ENCODE measurements at regions not wholly inside any gene's neighbourhood (a gene's known extent, or its start where the extent isn't known, plus 50 kb on each side); places are given as distances from the start of the nearest gene placed in this dataset.

- TF ChIP-seq CTCF (IDR thresholded peaks at IDR 0.05; ENCODE audit: low read depth, low read length, poor library complexity, severe bottlenecking) (no peak), EZH2phosphoT487 (IDR thresholded peaks at IDR 0.05; ENCODE audit: borderline replicate concordance, low read length) (no peak)
Measured at GRCh38 chr1:185627171-185627570, 107.0 kb upstream of the HMCN1 start.
